ENCODE measurements at regions not wholly inside any gene's neighbourhood (a gene's known extent, or its start where the extent isn't known, plus 50 kb on each side); places are given as distances from the start of the nearest gene placed in this dataset.

DNA sequence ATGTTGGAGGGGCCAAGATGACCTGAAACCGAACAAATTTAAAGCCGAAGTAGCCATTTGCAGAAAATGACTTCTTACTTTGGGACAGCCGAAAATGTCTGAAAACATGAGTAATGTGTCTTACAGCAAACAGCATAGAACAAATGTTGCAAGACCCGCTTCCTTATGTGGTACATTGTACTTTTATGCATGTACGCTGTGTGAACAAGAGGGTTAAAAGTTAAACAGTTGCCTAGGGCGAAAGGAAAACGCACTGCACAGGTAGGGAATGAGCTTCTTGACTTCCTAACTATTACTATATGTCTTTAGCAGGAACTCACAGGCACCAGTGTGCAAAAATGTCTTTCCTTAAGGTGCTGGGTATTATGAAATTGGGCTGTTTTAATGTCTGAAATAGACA, 303.5 kb upstream of the MGMT start:
- H3K27ac ChIP-seq (ENCODE audit: low read depth in 1 of 2, low read length in 2 of 2): no peak overlapping the region
- TF ChIP-seq FOXA1 (IDR thresholded peaks at IDR 0.05) (no peak), EGR1 (IDR thresholded peaks at IDR 0.05; ENCODE audit: low read depth in 2 of 2) (no peak), TAF1 (conservative IDR thresholded peaks at IDR 0.05) (no peak), NR2F2 (IDR thresholded peaks at IDR 0.05) (no peak)
- TF ChIP-seq, protein P1, sequence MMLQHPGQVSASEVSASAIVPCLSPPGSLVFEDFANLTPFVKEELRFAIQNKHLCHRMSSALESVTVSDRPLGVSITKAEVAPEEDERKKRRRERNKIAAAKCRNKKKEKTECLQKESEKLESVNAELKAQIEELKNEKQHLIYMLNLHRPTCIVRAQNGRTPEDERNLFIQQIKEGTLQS (IDR thresholded peaks at IDR 0.05): no peak
- H3K4me3 ChIP-seq (ENCODE audit: low read depth in 1 of 3, low read length in 3 of 3): no peak overlapping the region
- no peaks in the 10 kb centered on the region for H3K4me1 ChIP-seq (ENCODE audit: control insufficient read depth in 4 of 4, insufficient read depth in 4 of 4, low read length in 3 of 4)
- H3K9me3 ChIP-seq (ENCODE audit: control insufficient read depth in 4 of 4, low read length in 3 of 4): no peaks in the 10 kb centered on the region
- H3K27me3 ChIP-seq (ENCODE audit: control insufficient read depth in 4 of 4, insufficient read depth in 4 of 4, low read length in 3 of 4): peaks cover 0 to 5% (median 0%) of the 10 kb centered on the region in 4 donors
- H3K9ac ChIP-seq (ENCODE audit: low read depth in 1 of 2, low read length in 2 of 2): no peak overlapping the region
- 86% methylated on average over 7 of the region's 7 CpGs for WGBS
- no peaks in the 10 kb centered on the region for H3K36me3 ChIP-seq (ENCODE audit: control insufficient read depth in 4 of 4, insufficient read depth in 3 of 4, low read depth in 1 of 4, low read length in 3 of 4)
- no peak for DNase-seq (ENCODE audit: low spot score)

DNA sequence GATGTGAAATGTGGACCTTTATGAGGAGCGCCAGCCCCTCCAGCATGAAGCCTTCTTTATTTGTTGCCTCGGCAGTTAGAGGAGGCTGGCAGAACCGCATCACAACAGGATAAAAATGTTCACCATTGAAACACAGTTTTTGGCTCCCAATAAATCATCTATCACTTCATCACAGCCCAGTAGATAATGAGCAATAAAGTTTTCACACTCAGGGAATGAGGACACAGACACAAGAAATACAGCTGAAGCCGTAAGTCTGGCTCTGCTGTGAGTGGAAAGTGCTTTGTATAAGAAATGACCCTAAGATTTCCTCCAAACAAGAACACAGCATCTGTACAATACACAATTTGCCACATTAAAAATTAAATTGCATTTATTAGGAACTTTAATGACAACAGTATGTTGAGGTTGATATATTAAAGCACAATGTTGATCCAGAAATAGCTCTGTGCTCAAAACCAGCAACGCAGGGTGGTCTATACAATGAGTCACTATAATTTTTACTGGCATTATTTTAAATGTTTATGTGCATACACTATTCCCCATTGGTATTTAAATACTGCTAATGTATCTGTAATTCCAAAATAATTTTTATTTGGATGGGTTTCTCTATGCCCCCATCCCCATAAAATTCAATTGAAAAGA, 301.8 kb upstream of the MGMT start:
- H3K4me1 ChIP-seq (ENCODE audit: control insufficient read depth in 4 of 4, insufficient read depth in 4 of 4, low read length in 3 of 4): no peaks in the 10 kb centered on the region
- DNase-seq (ENCODE audit: low spot score): no peak

DNA sequence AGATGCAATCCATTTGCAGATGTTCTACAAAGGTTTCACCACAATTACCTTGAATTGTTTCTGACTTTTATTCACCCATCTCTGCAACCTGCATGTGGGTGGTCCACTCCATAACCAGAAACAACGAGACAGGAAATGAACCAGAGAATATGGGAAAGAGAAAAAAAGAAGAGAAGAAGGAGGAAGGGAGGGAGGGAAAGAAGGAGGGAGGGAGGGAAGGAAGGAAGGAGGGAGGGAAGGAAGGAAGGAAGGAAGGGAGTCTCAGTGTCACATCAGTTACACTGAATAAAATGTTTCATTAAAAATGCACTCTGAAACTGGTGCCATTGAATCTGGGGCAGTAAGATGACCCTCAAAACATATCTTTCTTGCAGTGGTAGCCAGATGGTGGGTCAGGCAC, 301.3 kb upstream of the MGMT start:
- no peaks in the 10 kb centered on the region for H3K4me1 ChIP-seq (ENCODE audit: control insufficient read depth in 4 of 4, insufficient read depth in 4 of 4, low read length in 3 of 4)
- WGBS: 44% methylated on average over 1 of the region's 1 CpG
- H3K4me3 ChIP-seq (ENCODE audit: low read depth in 1 of 3, low read length in 3 of 3): no peak overlapping the region
- H3K36me3 ChIP-seq (ENCODE audit: control insufficient read depth in 4 of 4, insufficient read depth in 3 of 4, low read depth in 1 of 4, low read length in 3 of 4): no peaks in the 10 kb centered on the region
- TF ChIP-seq HNF4G (IDR thresholded peaks at IDR 0.05) (no peak), TAF1 (conservative IDR thresholded peaks at IDR 0.05) (no peak), RXRA (IDR thresholded peaks at IDR 0.05) (no peak), SP1 (IDR thresholded peaks at IDR 0.05) (no peak), FOXA2 (IDR thresholded peaks at IDR 0.05) (no peak), NR2F2 (IDR thresholded peaks at IDR 0.05) (no peak)
- TF ChIP-seq, protein P2, sequence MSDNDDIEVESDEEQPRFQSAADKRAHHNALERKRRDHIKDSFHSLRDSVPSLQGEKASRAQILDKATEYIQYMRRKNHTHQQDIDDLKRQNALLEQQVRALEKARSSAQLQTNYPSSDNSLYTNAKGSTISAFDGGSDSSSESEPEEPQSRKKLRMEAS (IDR thresholded peaks at IDR 0.05): no peak
- H3K27me3 ChIP-seq (ENCODE audit: control insufficient read depth in 4 of 4, insufficient read depth in 4 of 4, low read length in 3 of 4): peaks cover 0 to 11% (median 0%) of the 10 kb centered on the region in 4 donors
- H3K9ac ChIP-seq (ENCODE audit: low read depth in 1 of 2, low read length in 2 of 2): no peak overlapping the region
- DNase-seq (ENCODE audit: low spot score): no peak
- H3K9me3 ChIP-seq (ENCODE audit: control insufficient read depth in 4 of 4, low read length in 3 of 4): no peaks in the 10 kb centered on the region
- no peak overlapping the region for H3K27ac ChIP-seq (ENCODE audit: low read depth in 1 of 2, low read length in 2 of 2)

More for the DNA sequence above, 301.8 kb upstream of the MGMT start:
- no peak overlapping the region for H3K4me3 ChIP-seq (ENCODE audit: low read depth in 1 of 3, low read length in 3 of 3)
- no peak overlapping the region for H3K9ac ChIP-seq (ENCODE audit: low read depth in 1 of 2, low read length in 2 of 2)
- WGBS: 89% methylated on average over 5 of the region's 5 CpGs
- H3K36me3 ChIP-seq (ENCODE audit: control insufficient read depth in 4 of 4, insufficient read depth in 3 of 4, low read depth in 1 of 4, low read length in 3 of 4): no peaks in the 10 kb centered on the region
- TF ChIP-seq SP1 (IDR thresholded peaks at IDR 0.05): no peak
- no peak for TF ChIP-seq FOXA2 (IDR thresholded peaks at IDR 0.05)
- no peak overlapping the region for H3K27ac ChIP-seq (ENCODE audit: low read depth in 1 of 2, low read length in 2 of 2)
- H3K27me3 ChIP-seq (ENCODE audit: control insufficient read depth in 4 of 4, insufficient read depth in 4 of 4, low read length in 3 of 4): peaks cover 0 to 11% (median 0%) of the 10 kb centered on the region in 4 donors
- H3K9me3 ChIP-seq (ENCODE audit: control insufficient read depth in 4 of 4, low read length in 3 of 4): no peaks in the 10 kb centered on the region

DNA sequence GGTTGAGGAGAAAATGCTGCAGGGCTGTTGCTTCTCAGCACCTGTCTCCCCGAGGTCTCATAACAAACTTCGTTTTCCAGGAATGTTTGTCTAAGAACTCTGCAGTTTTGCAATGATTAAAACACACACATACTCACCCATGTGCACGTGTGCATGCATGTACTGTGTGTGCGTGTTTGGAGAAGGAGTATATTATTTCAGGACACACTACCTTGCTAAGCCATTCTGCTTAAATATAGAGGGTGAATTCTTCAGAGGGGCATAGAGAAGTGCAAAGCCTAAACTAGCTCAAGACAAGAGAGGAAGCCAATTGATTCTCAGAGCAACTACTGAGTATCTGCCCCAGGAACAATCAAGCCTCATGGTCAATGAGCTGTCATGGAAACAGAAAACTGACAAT, 298.4 kb upstream of the MGMT start:
- 51% methylated on average over 4 of the region's 4 CpGs for WGBS
- peaks cover 0 to 11% (median 0%) of the 10 kb centered on the region in 4 donors for H3K27me3 ChIP-seq (ENCODE audit: control insufficient read depth in 4 of 4, insufficient read depth in 4 of 4, low read length in 3 of 4)
- H3K4me3 ChIP-seq (ENCODE audit: low read depth in 1 of 3, low read length in 3 of 3): no peak overlapping the region
- no peak overlapping the region for H3K27ac ChIP-seq (ENCODE audit: low read depth in 1 of 2, low read length in 2 of 2)
- H3K4me1 ChIP-seq (ENCODE audit: control insufficient read depth in 4 of 4, insufficient read depth in 4 of 4, low read length in 3 of 4): no peaks in the 10 kb centered on the region
- H3K9me3 ChIP-seq (ENCODE audit: control insufficient read depth in 4 of 4, low read length in 3 of 4): no peaks in the 10 kb centered on the region
- TF ChIP-seq SP1 (IDR thresholded peaks at IDR 0.05): no peak
- no peak for TF ChIP-seq FOXA1 (IDR thresholded peaks at IDR 0.05)
- TF ChIP-seq RXRA (IDR thresholded peaks at IDR 0.05): no peak
- no peak for TF ChIP-seq JUND (IDR thresholded peaks at IDR 0.05)
- TF ChIP-seq GABPA (IDR thresholded peaks at IDR 0.05 in 1 of 2, conservative IDR thresholded peaks at IDR 0.05 in 1 of 2): no peak
- TF ChIP-seq, protein P3, sequence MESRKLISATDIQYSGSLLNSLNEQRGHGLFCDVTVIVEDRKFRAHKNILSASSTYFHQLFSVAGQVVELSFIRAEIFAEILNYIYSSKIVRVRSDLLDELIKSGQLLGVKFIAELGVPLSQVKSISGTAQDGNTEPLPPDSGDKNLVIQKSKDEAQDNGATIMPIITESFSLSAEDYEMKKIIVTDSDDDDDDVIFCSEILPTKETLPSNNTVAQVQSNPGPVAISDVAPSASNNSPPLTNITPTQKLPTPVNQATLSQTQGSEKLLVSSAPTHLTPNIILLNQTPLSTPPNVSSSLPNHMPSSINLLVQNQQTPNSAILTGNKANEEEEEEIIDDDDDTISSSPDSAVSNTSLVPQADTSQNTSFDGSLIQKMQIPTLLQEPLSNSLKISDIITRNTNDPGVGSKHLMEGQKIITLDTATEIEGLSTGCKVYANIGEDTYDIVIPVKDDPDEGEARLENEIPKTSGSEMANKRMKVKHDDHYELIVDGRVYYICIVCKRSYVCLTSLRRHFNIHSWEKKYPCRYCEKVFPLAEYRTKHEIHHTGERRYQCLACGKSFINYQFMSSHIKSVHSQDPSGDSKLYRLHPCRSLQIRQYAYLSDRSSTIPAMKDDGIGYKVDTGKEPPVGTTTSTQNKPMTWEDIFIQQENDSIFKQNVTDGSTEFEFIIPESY (IDR thresholded peaks at IDR 0.05): no peak
- TF ChIP-seq EGR1 (IDR thresholded peaks at IDR 0.05; ENCODE audit: low read depth in 2 of 2): no peak
- TF ChIP-seq HNF4A (conservative IDR thresholded peaks at IDR 0.05): no peak
- TF ChIP-seq, protein P4, sequence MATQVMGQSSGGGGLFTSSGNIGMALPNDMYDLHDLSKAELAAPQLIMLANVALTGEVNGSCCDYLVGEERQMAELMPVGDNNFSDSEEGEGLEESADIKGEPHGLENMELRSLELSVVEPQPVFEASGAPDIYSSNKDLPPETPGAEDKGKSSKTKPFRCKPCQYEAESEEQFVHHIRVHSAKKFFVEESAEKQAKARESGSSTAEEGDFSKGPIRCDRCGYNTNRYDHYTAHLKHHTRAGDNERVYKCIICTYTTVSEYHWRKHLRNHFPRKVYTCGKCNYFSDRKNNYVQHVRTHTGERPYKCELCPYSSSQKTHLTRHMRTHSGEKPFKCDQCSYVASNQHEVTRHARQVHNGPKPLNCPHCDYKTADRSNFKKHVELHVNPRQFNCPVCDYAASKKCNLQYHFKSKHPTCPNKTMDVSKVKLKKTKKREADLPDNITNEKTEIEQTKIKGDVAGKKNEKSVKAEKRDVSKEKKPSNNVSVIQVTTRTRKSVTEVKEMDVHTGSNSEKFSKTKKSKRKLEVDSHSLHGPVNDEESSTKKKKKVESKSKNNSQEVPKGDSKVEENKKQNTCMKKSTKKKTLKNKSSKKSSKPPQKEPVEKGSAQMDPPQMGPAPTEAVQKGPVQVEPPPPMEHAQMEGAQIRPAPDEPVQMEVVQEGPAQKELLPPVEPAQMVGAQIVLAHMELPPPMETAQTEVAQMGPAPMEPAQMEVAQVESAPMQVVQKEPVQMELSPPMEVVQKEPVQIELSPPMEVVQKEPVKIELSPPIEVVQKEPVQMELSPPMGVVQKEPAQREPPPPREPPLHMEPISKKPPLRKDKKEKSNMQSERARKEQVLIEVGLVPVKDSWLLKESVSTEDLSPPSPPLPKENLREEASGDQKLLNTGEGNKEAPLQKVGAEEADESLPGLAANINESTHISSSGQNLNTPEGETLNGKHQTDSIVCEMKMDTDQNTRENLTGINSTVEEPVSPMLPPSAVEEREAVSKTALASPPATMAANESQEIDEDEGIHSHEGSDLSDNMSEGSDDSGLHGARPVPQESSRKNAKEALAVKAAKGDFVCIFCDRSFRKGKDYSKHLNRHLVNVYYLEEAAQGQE (IDR thresholded peaks at IDR 0.05): no peak
- H3K36me3 ChIP-seq (ENCODE audit: control insufficient read depth in 4 of 4, insufficient read depth in 3 of 4, low read depth in 1 of 4, low read length in 3 of 4): no peaks in the 10 kb centered on the region
- DNase-seq (ENCODE audit: low spot score): no peak
- H3K9ac ChIP-seq (ENCODE audit: low read depth in 1 of 2, low read length in 2 of 2): no peak overlapping the region

Data from liver (tissue), 7 donors.